Right renal pelvis (tissue), 4 donors: ENCODE measurements at regions not wholly inside any gene's neighbourhood (a gene's known extent, or its start where the extent isn't known, plus 50 kb on each side); places are given as distances from the start of the nearest gene placed in this dataset.
"Not testable (repeated sequence)": the region's sequence is repeated elsewhere in the genome, so short reads cannot be mapped to it uniquely, and the experiment has no call there.

Source experiments
- DNase-seq, 4 donors: peaks; one replicate each; pipeline ENCODE4 v3.0.0-alpha.2; 2013; ENCODE audit warnings: low read depth in 4 of 4, low spot score in 3 of 4, missing footprints in 1 of 4

GRCh38 chr3:118537454-118537853 is 497.2 kb downstream of the IGSF11 start:
- no peak for DNase-seq

- DNase-seq = no peak
Measured at GRCh38 chr3:118538187-118538586, 496.5 kb downstream of the IGSF11 start.

GRCh38 chr3:118539820-118540447 is 494.7 kb downstream of the IGSF11 start:
- not testable (repeated sequence) for DNase-seq

GRCh38 chr3:118540448-118540821 is 494.2 kb downstream of the IGSF11 start:
- DNase-seq = not testable (repeated sequence)

DNA sequence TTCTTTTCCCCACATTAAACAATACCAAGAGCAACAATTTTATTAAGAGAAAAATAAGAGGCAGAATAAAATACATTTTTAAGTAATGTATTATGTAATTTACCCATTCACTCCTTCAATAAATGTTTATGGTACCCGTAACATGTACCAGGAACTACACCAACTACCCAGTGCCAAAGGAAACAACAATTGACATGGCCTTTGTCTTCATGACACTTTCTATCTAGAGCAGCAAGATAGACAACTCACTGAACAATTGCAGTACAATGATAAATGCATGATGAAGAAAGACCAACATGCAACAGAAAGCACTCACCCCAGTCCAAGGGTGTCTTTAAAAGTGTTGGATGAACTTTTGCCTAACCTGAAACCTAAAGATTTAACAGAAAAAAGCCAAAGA is 493.8 kb downstream of the IGSF11 start:
- DNase-seq = no peak

DNA sequence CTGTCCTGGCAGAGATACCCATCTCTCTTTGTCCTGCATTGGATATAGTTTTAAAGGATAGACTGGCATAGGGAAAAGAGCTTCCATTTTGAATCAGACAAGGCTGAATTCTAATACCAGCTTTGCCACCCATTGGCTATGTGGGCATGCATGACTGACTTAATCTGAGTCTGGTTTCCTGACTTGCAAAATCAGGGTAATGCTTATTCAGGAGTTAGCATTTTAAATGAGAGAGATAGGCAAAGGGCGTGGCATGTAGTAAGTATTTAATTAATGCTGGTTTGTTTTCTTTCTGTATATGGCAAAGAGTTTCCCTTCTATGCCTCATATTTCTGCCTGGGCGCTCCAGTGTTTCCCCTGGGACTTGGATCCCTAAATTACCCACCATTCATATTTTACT is 492.9 kb downstream of the IGSF11 start:
- no peak for DNase-seq

DNA sequence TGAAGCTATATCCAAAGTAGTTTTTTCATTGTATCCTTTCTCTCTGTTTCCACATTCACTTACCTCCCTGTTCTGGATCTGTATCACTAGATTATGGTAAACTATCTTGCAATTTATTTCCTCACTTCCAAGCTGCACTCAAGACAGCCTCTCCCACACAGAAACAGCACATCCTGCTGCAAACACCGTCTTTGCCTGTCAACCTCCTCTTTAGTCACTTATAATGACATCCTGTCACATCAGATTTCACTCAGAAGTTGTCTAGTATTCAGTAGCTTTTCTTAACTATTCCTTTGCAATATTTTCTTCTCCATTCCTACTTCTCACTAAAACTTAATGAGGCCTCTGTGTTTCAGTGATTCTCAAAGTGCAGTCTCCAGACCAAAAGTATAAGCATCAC is 490.8 kb downstream of the IGSF11 start:
- no peak for DNase-seq

GRCh38 chr3:118544458-118544857 is 490.2 kb downstream of the IGSF11 start:
- no peak for DNase-seq

GRCh38 chr3:118548434-118548833 is 486.2 kb downstream of the IGSF11 start:
- no peak for DNase-seq

- no peak for DNase-seq
Measured at GRCh38 chr3:118550122-118550521, 484.5 kb downstream of the IGSF11 start.

DNA sequence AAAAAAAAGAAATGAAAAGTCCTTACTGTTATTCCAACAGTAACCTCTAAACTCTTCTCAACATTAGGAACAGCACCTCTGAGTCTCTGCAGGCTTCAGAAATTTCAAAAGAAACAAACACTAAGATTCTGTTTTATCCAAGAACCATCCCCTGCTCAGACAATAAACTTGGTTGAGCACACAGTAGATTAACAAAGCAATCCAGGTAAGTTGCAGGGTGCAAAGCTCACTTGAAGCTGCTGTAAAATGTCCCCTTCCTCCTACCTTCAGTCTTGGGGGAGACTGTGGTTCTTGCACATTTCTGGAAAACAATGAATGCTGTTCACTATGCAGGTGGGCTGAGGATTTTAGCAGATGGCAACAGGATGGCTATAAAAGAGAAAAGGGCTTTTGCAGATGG is 484.1 kb downstream of the IGSF11 start:
- DNase-seq = no peak

- no peak for DNase-seq
Measured at GRCh38 chr3:118554148-118554838, 480.4 kb downstream of the IGSF11 start.

- no peak for DNase-seq
Measured at GRCh38 chr3:118556983-118557382, 477.7 kb downstream of the IGSF11 start.

DNA sequence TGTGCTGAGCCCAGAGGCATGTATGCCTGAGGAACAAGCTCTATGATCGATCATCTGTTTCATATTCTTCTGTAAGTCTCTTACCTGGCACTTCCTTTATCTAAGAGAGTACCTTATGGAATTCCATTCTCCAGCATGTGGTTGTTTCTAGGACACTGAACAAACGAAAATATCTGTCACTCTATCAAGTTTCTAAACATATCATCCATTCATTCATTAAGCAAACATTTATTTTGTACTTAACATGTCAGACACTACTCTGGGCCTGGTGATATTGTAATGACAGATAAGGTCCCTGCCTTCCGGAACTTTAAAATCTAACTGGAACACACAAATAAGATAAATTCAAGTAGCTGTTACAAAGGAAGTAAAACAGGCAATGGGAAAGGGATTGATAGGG is 477.1 kb downstream of the IGSF11 start:
- DNase-seq = no peak

- DNase-seq = no peak
Measured at GRCh38 chr3:118559286-118559685, 475.4 kb downstream of the IGSF11 start.

- DNase-seq = no peak
Measured at GRCh38 chr3:118564800-118565199, 469.8 kb downstream of the IGSF11 start.

DNA sequence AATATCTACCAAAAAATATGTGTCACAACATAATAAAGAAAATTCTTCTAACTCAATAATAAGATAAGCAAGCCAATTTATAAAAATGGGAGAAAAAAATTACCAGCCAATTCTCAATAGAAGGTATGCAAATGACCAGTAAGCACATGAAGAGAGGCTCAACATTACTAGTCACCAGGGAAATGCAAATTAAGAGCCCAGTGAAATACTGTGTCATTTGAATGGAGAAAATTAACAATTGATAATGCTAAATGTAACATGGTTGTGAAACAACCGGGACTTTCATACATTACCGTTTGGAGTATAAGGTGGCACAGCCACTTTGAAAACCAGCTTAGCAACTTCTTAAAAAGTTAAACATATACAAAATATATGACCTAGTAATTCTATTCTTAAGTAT is 460.7 kb downstream of the IGSF11 start:
- DNase-seq = no peak

GRCh38 chr3:118577055-118577777 is 457.4 kb downstream of the IGSF11 start:
- DNase-seq = peak; percentile 29 to 71 (median 59)

DNA sequence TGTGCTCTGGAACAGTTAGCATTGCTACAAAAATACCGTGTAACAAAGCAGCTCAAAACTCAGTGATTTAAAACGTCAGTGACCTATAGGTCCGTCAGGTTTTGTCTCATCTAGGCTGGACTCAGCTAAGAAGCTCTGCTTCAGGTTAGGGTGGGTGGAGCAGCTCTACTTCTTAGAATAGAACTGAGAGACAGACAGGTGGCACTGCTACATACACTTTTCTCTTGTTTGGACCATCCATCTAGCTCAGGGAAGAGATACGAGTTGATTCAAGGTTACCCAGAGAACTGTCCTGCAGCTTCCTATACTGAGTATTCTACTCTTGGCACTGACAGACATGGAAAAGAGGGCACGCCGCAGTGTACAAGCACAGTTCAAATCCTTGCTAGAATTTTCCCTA is 456.1 kb downstream of the IGSF11 start:
- DNase-seq = no peak

DNA sequence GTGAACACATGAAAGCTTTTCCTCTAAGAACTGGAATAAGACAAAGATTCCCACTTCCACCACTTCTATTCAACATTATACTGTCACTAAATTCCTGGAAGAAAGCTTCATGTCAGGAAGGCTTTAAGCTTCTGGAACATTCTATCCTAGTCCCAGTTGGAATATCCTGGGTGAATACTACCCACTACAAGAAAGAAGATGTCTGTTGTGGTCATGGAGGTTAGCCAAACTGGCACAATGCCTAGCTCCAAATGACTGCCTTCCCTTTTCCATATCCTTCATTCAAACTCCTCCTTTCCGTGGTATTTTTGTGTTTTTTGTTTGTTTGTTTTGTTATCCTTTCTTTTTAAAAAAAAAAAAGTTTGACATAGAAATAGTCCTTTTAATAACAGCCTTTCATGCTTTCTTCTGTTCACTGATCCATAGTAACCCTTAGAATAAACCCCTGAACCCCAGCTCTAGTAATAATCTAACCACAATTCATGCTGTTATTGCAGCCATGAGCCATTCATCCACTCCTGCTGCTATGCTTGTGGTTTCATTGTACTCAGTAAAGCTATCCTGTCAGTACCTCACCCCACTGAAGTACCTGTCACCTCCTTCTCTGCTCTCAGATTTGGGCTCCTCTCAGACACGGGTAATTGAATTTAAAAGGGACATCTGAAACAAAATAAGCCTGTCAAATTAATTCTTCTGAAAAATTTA is 447.5 kb downstream of the IGSF11 start:
- DNase-seq = no peak

GRCh38 chr3:118587847-118588246 is 446.8 kb downstream of the IGSF11 start:
- DNase-seq = no peak
